CD4-positive, alpha-beta T cell (primary cell): ENCODE measurements at regions not wholly inside any gene's neighbourhood (a gene's known extent, or its start where the extent isn't known, plus 50 kb on each side); places are given as distances from the start of the nearest gene placed in this dataset.
A peak's percentile ranks its signal among the peaks of the same experiment; 100 is the strongest.

Experiments used
- ATAC-seq: fragments of 200-7000 bp; cut with Tn5 transposase; one replicate; pipeline ENCODE4 v1.10.0; 2022; ENCODE audit warnings: mild to moderate bottlenecking; ENCODE audit not compliant: poor library complexity
- CTCF ChIA-PET: fragments of 350-600 bp; sonication (Branson Sonifier 250); formaldehyde crosslinking; loops from one replicate; lab custom pipeline; 2021; ENCODE audit warnings: antibody characterized with exemption, inconsistent platforms; lab: Charles Lee
- POLR2A ChIA-PET: fragments of 350-600 bp; sonication (Branson Sonifier 250); formaldehyde crosslinking; loops from one replicate; lab custom pipeline; 2021; ENCODE audit warnings: antibody characterized with exemption, inconsistent platforms; lab: Charles Lee
- DNase-seq, 14 experiments: peaks; one replicate each; pipeline ENCODE4 v3.0.0-alpha.2; 2013 to 2020; ENCODE audit warnings: mixed read lengths in 2 of 14
- H3K27ac ChIP-seq, 2 donors: one replicate each; pipeline versions ENCODE4 v1.5.1 to v1.7.0; 2013; ENCODE audit warnings: low read length in 2 of 2, low read depth in 1 of 2, mild to moderate bottlenecking in 1 of 2
- H3K27me3 ChIP-seq, 2 experiments: 1 replicate in 1 of 2; 2 replicates in 1 of 2; pipeline versions ENCODE4 v1.6.1 to v1.7.0; 2013; ENCODE audit warnings: low read length in 2 of 2, control low read depth in 1 of 2, mild to moderate bottlenecking in 1 of 2, moderate library complexity in 1 of 2; ENCODE audit not compliant: insufficient read depth in 2 of 2, control insufficient read depth in 1 of 2
- H3K36me3 ChIP-seq: one replicate; pipeline ENCODE4 v1.6.1; 2013; ENCODE audit warnings: low read length, control low read depth; ENCODE audit not compliant: insufficient read depth
- H3K4me1 ChIP-seq: one replicate; pipeline ENCODE4 v1.6.1; 2013; ENCODE audit warnings: low read length, control low read depth; ENCODE audit not compliant: insufficient read depth
- H3K4me3 ChIP-seq: one replicate; pipeline ENCODE4 v1.5.1; 2013; ENCODE audit warnings: mild to moderate bottlenecking, low read length, moderate library complexity
- H3K9me3 ChIP-seq, 2 experiments: 1 replicate in 1 of 2; 2 replicates in 1 of 2; pipeline versions ENCODE4 v1.6.1 to v1.7.0; 2013; ENCODE audit warnings: low read length in 2 of 2, mild to moderate bottlenecking in 2 of 2, control low read depth in 1 of 2, moderate library complexity in 1 of 2; ENCODE audit not compliant: control insufficient read depth in 1 of 2, insufficient read depth in 1 of 2
- H3K27ac Mint-ChIP-seq: one replicate; pipeline ENCODE4 v1.8.0; 2020; ENCODE audit warnings: mixed read lengths
- H3K27me3 Mint-ChIP-seq: one replicate; pipeline ENCODE4 v1.8.0; 2021; ENCODE audit warnings: mixed read lengths
- H3K36me3 Mint-ChIP-seq: one replicate; pipeline ENCODE4 v1.8.0; 2021; ENCODE audit warnings: low read depth, mixed read lengths
- H3K4me1 Mint-ChIP-seq: one replicate; pipeline ENCODE4 v1.8.0; 2021; ENCODE audit warnings: low read depth, mixed read lengths
- H3K4me3 Mint-ChIP-seq: one replicate; pipeline ENCODE4 v1.8.0; 2020; ENCODE audit warnings: mild to moderate bottlenecking, mixed read lengths
- H3K9me3 Mint-ChIP-seq: one replicate; pipeline ENCODE4 v1.8.0; 2020; ENCODE audit warnings: mixed read lengths
- intact Hi-C, 2 experiments: fragments of 100-400 bp; cut with DNase I in 1 of 2; cut with micrococcal nuclease in 1 of 2; formaldehyde crosslinking; loops; one replicate each; pipeline versions ENCODE4 v1.15.1 to v1.9.0; 2023 to 2025; cut with DNase I, micrococcal nuclease
- TF ChIP-seq, protein P1 (sequence below): fragments of 200-600 bp; IDR thresholded peaks from one replicate; pipeline ENCODE4 v1.8.0; 2022; ENCODE audit warnings: antibody characterized with exemption, mild to moderate bottlenecking

DNA sequence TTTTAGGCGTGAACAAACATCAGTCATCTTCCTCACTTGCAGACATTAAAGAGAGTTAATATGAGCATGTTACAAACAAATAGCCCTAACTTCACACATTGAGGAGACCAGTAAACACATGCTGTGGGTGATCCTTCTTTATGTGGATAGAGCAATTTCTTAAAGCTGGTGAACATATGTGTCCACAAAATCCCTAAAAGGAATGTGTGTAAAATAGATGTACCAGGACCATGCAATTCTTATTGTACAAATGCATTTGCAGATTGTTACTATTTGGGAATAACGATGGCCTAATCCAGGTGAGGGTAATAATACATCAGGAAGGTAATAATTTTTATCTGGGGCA lies 228.9 kb downstream of the ALDH8A1 start:
- H3K9me3 ChIP-seq, result no peaks in the 10 kb centered on the region
- peaks cover 10% of the 10 kb centered on the region for H3K27me3 Mint-ChIP-seq
- ChIA-PET POLR2A (no interaction called here), CTCF (no interaction called here)
- H3K27me3 ChIP-seq, result no peaks in the 10 kb centered on the region
- H3K4me1 Mint-ChIP-seq, result no peaks in the 10 kb centered on the region
- H3K4me3 Mint-ChIP-seq, result no peak overlapping the region
- ATAC-seq, result no peak
- H3K27ac Mint-ChIP-seq, result no peak overlapping the region
- no peaks in the 10 kb centered on the region for H3K36me3 ChIP-seq
- no peak for DNase-seq
- H3K27ac ChIP-seq, result no peak overlapping the region
- TF ChIP-seq, protein P1, sequence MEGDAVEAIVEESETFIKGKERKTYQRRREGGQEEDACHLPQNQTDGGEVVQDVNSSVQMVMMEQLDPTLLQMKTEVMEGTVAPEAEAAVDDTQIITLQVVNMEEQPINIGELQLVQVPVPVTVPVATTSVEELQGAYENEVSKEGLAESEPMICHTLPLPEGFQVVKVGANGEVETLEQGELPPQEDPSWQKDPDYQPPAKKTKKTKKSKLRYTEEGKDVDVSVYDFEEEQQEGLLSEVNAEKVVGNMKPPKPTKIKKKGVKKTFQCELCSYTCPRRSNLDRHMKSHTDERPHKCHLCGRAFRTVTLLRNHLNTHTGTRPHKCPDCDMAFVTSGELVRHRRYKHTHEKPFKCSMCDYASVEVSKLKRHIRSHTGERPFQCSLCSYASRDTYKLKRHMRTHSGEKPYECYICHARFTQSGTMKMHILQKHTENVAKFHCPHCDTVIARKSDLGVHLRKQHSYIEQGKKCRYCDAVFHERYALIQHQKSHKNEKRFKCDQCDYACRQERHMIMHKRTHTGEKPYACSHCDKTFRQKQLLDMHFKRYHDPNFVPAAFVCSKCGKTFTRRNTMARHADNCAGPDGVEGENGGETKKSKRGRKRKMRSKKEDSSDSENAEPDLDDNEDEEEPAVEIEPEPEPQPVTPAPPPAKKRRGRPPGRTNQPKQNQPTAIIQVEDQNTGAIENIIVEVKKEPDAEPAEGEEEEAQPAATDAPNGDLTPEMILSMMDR, result no peak
- H3K9me3 Mint-ChIP-seq, result no peaks in the 10 kb centered on the region
- no peaks in the 10 kb centered on the region for H3K4me1 ChIP-seq
- no peaks in the 10 kb centered on the region for H3K36me3 Mint-ChIP-seq
- H3K4me3 ChIP-seq, result no peak overlapping the region
- intact Hi-C loops, result no loop called here

DNA sequence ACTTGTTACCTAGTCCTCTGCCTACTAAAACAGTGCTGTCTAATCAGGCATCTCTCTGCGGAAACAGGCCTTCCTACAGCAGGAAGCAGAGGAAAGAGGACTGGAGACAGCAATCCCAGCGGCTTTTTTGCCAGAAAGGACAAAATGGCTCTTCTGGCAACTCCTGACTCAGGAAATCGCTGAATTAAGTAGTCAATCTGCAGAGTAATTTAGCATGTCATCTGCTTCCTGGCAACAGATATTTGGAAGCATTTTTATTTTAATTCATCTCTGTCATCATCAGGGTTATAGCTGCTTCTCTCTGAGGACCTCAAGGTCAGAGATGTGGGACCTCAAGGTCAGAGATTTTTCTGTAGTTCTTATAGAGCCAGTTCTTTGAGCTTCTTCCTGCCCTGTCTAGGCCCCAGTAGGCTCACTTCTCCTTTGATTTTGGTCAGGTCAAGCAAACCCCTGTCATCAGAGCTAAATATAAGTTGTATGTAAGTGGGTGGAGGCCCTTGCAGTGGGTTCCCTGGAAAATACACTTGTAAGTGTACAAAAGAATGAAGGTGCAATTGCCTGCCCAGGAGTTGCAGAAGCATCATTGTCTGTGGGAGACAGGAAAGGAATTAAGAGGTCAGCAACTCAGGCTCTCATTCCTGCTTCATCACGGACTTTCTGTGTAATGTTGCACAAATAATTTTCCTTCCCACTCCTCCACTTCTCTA lies 229.4 kb downstream of the ALDH8A1 start:
- intact Hi-C loops, result no loop called here
- Histone ChIP-seq H3K27me3 (no peaks in the 10 kb centered on the region), H3K27ac (no peak overlapping the region), H3K4me3 (no peak overlapping the region), H3K9me3 (no peaks in the 10 kb centered on the region), H3K36me3 (no peaks in the 10 kb centered on the region), H3K4me1 (no peaks in the 10 kb centered on the region)
- H3K9me3 Mint-ChIP-seq, result no peaks in the 10 kb centered on the region
- TF ChIP-seq, protein P1, result no peak
- DNase-seq, result peak in 2 of 14 experiments; percentile 25 to 43
- H3K27ac Mint-ChIP-seq, result no peak overlapping the region
- no peaks in the 10 kb centered on the region for H3K36me3 Mint-ChIP-seq
- POLR2A ChIA-PET, result no interaction called here
- no peaks in the 10 kb centered on the region for H3K4me1 Mint-ChIP-seq
- peaks cover 5% of the 10 kb centered on the region for H3K27me3 Mint-ChIP-seq
- CTCF ChIA-PET, result no interaction called here
- H3K4me3 Mint-ChIP-seq, result no peak overlapping the region
- no peak for ATAC-seq

DNA sequence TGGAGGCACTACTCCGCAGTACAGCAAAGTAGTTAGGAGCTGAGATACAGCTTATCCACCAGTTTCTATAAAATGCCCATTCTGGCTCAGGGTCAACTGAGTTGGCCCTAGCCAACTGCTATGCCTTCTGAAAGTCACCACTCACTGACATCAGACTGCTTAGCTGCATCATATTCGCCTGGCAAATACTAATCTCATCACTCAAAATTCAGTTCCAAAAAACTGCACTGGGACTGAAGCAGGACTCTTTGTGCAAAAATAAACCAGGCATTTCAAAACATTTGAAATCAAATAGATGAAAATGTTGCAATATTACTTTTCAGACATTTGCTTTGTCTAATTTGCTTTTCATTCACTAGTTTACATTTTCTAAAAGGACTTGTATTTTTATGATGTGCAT lies 230.0 kb downstream of the ALDH8A1 start:
- TF ChIP-seq, protein P1, result no peak
- Mint-ChIP-seq H3K9me3 (no peaks in the 10 kb centered on the region), H3K27ac (no peak overlapping the region), H3K36me3 (no peaks in the 10 kb centered on the region), H3K4me3 (no peak overlapping the region), H3K27me3 (peaks cover 3% of the 10 kb centered on the region), H3K4me1 (no peaks in the 10 kb centered on the region)
- Histone ChIP-seq H3K9me3 (no peaks in the 10 kb centered on the region), H3K36me3 (no peaks in the 10 kb centered on the region), H3K4me1 (no peaks in the 10 kb centered on the region), H3K27me3 (peaks cover 0 to under 1% of the 10 kb centered on the region in 2 experiments), H3K27ac (no peak overlapping the region), H3K4me3 (no peak overlapping the region)
- POLR2A ChIA-PET, result no interaction called here
- DNase-seq, result no peak
- CTCF ChIA-PET, result no interaction called here
- intact Hi-C loops, result no loop called here
- no peak for ATAC-seq
